GM18505 (cell line): ENCODE measurements at regions not wholly inside any gene's neighbourhood (a gene's known extent, or its start where the extent isn't known, plus 50 kb on each side); places are given as distances from the start of the nearest gene placed in this dataset.
A peak's percentile ranks its signal among the peaks of the same experiment; 100 is the strongest.

Experiments
- ATAC-seq: cut with Tn5 transposase; IDR thresholded peaks from one replicate; pipeline ENCODE4 v1.9.1; 2021; ENCODE audit not compliant: unreplicated experiment
- POLR2A ChIP-seq: IDR thresholded peaks from 4 replicates; pipeline ENCODE4 v1.6.1; 2011; ENCODE audit warnings: borderline replicate concordance; ENCODE audit not compliant: insufficient read depth, insufficient read length; ENCODE audit errors: extremely low read depth

GRCh38 chr4:12761694-12762093 is 722.4 kb downstream of the RAB28 start:
- ATAC-seq: no peak
- no peak for TF ChIP-seq POLR2A

DNA sequence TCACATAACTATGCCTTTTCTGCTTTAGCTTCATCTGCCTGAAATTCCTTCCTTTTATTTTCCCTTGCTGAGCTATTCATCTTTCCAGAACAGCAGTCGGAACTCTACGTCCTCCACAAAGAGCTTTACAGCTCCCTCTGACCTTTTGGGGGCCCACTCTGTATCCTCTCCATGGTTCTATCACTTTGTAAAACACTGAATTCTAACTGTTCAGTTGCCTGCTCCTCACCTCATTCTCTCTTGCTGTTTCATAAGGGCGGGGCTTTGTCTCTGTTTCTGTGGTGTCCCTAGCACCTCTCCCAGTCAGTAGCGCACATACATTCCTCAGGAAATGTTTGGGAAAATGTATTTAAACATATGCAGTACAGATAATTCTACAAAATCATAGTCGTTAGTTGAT is 737.0 kb downstream of the RAB28 start:
- TF ChIP-seq POLR2A: no peak
- no peak for ATAC-seq

GRCh38 chr4:12746221-12746620 is 737.9 kb downstream of the RAB28 start:
- no peak for TF ChIP-seq POLR2A
- no peak for ATAC-seq

GRCh38 chr4:12734586-12734985 is 749.6 kb downstream of the RAB28 start:
- no peak for TF ChIP-seq POLR2A
- no peak for ATAC-seq

GRCh38 chr4:12729384-12729783 is 754.8 kb downstream of the RAB28 start:
- no peak for ATAC-seq
- TF ChIP-seq POLR2A: no peak

DNA sequence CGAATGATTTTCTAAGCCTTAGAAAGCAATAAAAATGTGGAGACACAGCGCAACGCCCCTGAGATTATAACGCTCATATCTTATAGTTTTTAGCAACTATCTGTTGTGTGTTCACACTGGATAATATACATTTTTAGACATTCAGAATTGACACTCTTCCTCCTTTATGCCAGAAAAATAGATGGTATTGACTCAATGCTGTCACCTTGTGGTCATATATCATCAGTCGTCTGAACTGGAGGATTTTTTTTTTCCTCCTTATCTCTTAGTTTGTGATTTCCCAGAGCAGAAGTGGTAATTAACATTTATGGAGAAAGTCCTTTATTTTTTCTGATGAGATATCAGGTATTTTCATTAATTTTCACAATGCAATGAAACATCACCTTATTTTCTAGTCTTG is 759.6 kb downstream of the RAB28 start:
- no peak for ATAC-seq
- no peak for TF ChIP-seq POLR2A

GRCh38 chr4:12723849-12724447 is 760.2 kb downstream of the RAB28 start:
- no peak for TF ChIP-seq POLR2A
- ATAC-seq: no peak

- no peak for TF ChIP-seq POLR2A
- ATAC-seq: no peak
Observed at GRCh38 chr4:12716896-12717295, 767.2 kb downstream of the RAB28 start.

DNA sequence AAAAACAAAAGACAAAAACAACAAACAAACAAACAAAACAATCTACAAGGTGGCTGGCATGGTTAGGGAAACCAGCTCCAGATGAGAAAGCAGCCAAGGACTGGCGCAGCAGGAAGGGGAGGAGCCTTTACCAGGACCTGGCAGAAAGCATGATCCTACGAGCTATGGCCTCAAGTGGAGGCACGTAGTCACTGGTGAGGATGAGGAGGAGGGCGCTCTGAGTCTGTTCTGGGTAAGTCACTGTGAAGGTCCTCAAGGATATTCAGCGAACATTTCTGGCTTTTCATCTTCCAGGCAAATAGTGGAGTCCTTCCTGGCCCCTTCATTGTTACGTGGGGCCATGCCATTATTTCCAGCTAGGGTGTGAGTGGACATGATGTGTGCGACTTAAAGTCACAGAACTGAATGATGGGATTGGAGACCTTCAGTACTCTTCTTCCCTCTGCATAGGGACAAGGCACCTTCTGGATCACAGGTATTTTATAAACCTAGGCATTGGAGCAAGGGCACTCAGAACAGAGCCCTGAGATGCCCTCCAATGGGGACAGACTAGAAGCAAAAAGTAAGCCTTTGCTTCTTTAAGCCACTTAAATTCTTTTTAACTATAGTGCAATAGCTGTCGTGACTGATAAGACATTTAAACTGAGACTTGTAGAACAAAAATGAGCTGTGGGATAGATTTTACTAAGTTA is 771.3 kb downstream of the RAB28 start:
- TF ChIP-seq POLR2A: no peak
- no peak for ATAC-seq

DNA sequence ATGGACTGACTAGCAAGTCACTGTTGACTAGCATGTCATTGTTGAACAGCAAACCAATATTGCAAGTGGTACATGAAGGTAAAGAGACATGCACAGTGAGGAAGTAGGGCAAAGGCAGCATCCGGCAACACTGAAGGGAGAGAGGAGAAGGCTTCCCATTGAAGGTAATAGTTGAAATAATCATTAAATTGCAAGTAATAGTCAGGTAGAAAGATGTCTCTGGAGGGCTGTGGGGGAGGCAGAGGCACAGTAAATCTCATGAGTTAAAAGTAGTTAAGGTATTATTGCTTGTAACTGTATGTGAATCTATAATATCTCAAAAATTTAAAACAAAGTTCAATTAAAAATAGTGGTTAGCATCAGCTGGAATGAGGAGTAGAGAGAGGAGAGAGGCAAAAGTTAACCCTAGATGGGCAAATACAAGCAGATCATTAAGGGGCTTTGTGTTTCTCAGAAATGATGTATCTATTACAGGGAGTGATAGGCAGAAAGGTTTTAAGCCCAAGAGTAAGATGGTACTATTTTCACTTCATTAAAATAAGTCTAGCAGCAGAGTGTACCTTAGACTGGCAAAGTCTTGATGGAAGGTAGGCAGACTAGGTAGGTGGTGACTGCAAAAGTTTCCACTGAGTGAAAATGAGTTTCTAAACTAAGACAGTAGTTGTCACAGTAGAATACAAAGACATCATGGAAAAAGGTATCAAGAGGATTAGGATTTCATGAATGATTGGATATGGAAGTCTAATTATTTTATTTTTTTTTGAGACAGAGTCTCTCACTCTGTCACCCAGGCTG is 776.6 kb downstream of the RAB28 start:
- no peak for ATAC-seq

GRCh38 chr4:12703036-12703435 is 781.1 kb downstream of the RAB28 start:
- no peak for TF ChIP-seq POLR2A

More for the DNA sequence above, 776.6 kb downstream of the RAB28 start:
- TF ChIP-seq POLR2A: no peak

DNA sequence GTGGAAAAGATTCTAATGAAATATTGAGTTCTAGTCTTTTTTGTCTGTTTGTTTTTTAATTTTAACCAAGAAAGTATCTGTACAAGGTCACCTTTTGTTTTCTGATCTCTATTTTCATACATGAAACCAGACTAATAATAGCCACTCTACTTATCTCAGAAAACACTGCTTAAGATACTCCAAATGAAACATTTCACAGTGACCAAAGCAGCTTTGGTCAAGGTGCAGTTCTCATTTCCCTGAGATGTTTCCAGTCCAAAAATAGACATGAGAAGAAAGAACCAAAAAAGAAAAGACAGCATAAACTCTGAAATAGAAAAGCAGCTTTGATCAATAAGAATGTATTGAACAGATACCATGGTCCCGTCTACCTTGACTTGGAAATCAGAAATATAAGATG is 782.8 kb downstream of the RAB28 start:
- peak; percentile 64 for ATAC-seq
- no peak for TF ChIP-seq POLR2A

More at GRCh38 chr4:12703036-12703435, 781.1 kb downstream of the RAB28 start:
- ATAC-seq: no peak

DNA sequence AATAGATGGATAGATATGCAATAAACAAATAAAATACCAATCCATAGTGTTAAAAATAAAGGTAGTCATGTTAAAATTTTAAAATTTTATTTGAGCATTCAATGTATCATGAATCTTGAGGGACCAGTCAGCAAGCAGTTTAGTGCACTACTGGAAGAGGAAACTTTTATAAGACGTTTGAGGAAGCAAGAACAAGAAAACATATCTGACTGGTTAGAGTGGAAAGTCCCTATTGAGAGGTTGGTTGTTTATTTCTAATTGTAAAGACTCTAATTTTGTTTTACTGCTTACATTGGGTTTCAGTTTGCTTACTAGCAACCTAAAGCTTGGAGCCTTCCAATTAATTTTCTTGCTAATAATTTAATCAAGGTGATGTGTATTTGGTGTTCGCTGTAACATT is 786.2 kb downstream of the RAB28 start:
- TF ChIP-seq POLR2A: no peak
- ATAC-seq: peak; percentile 46

DNA sequence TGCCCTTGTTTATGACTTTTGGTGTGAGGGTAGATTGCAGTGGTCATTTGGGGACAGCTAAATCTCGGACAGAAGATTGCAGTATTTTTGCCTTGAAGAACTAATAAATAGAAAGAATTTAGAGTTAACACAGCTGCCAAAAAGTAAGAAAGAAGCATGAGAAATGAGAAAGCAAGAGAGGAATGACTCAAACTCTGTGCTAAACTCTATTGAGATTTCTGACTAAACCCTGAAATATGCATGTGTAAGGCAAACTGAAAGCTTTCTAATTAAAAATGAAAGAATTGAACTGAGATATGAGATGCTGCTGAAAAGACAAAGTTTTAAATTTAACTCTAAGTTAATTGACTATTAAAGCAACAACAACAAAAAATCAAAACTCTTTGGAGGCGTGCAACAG is 791.3 kb downstream of the RAB28 start:
- TF ChIP-seq POLR2A: no peak
- ATAC-seq: no peak
